NCI-H1417 treated with DMSO at 0.1 percent for 48 hours (cell line): ENCODE measurements at regions not wholly inside any gene's neighbourhood (a gene's known extent, or its start where the extent isn't known, plus 50 kb on each side); places are given as distances from the start of the nearest gene placed in this dataset.
"Not testable (repeated sequence)": the region's sequence is repeated elsewhere in the genome, so short reads cannot be mapped to it uniquely, and the experiment has no call there.

ENCODE experiments used
- DNase-seq: peaks from one replicate; lab custom pipeline; 2025; lab: John Stamatoyannopoulos, UW

- no peak for DNase-seq
Observed at GRCh38 chr11:86147004-86147403, 78.1 kb upstream of the PICALM start.

GRCh38 chr11:86145439-86146156, 76.7 kb upstream of the PICALM start:
- DNase-seq, result no peak

- DNase-seq, result no peak
Observed at GRCh38 chr11:86144846-86145245, 76.0 kb upstream of the PICALM start.

- DNase-seq, result not testable (repeated sequence)
Observed at GRCh38 chr11:86144087-86144486, 75.2 kb upstream of the PICALM start.

- no peak for DNase-seq
Observed at GRCh38 chr11:86143087-86144030, 74.5 kb upstream of the PICALM start.

GRCh38 chr11:86142170-86142569, 73.3 kb upstream of the PICALM start:
- no peak for DNase-seq

- DNase-seq, result no peak
Observed at GRCh38 chr11:86141727-86142126, 72.8 kb upstream of the PICALM start.

GRCh38 chr11:86140334-86140990, 71.6 kb upstream of the PICALM start:
- DNase-seq, result no peak

- no peak for DNase-seq
Observed at GRCh38 chr11:86138958-86139357, 70.1 kb upstream of the PICALM start.

- DNase-seq, result no peak
Observed at GRCh38 chr11:86136538-86136937, 67.7 kb upstream of the PICALM start.

- DNase-seq, result no peak
Observed at GRCh38 chr11:86135319-86135714, 66.4 kb upstream of the PICALM start.

- DNase-seq, result no peak
Observed at GRCh38 chr11:86134580-86135318, 65.9 kb upstream of the PICALM start.

- no peak for DNase-seq
Observed at GRCh38 chr11:86132667-86133249, 63.9 kb upstream of the PICALM start.

GRCh38 chr11:86129740-86130540, 61.1 kb upstream of the PICALM start:
- no peak for DNase-seq

- no peak for DNase-seq
Observed at GRCh38 chr11:86128914-86129313, 60.0 kb upstream of the PICALM start.

GRCh38 chr11:86126862-86127261, 58.0 kb upstream of the PICALM start:
- no peak for DNase-seq

GRCh38 chr11:86124251-86125233, 55.7 kb upstream of the PICALM start:
- no peak for DNase-seq

- DNase-seq, result no peak
Observed at GRCh38 chr11:86122773-86123172, 53.9 kb upstream of the PICALM start.

GRCh38 chr11:86120807-86121206, 51.9 kb upstream of the PICALM start:
- DNase-seq, result no peak
